ENCODE measurements at regions not wholly inside any gene's neighbourhood (a gene's known extent, or its start where the extent isn't known, plus 50 kb on each side); places are given as distances from the start of the nearest gene placed in this dataset.

DNA sequence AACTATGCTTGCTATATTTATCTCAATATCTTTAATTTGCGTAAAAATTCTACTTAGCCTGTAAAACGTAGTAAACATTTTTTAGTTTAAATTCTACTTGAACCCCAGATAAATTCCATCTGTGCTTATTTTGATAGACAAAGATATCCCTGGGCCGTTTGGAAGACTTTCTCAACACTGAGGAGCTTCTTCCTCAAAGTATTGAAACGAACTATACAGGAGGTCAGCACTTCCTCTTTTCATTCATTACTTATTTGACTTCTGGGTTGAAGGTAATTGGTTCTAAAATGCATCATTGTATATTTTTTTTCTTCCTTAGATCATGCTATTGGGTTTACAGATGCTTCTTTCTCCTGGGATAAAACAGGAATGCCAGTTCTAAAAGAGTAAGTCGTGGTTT lies 74.7 kb downstream of the HSPA13 start:
- H3K36me3 ChIP-seq (ENCODE audit: control insufficient read depth in 2 of 2, extremely low read depth in 1 of 2, insufficient read depth in 2 of 2, low read length in 2 of 2): no peaks in the 10 kb centered on the region
- no TSS peak for BruUV-seq (replicated peaks)
- no peak overlapping the region for H3K27ac ChIP-seq (ENCODE audit: insufficient read depth, low read depth, low read length)
- no peak overlapping the region for H2AFZ ChIP-seq (ENCODE audit: low read depth, low read length)
- POLR2A ChIA-PET: no interaction called here
- no peaks in the 10 kb centered on the region for H4K20me1 ChIP-seq (replicated peaks; ENCODE audit: control insufficient read depth, extremely low read depth, insufficient read depth, low read length)
- no peaks in the 10 kb centered on the region for H3K9me3 ChIP-seq (replicated peaks; ENCODE audit: control insufficient read depth, insufficient read depth, low read length)
- FAIRE-seq: no peak
- H3K9ac ChIP-seq (replicated peaks; ENCODE audit: extremely low read depth, insufficient read depth, low read length): no peak overlapping the region
- H3K4me1 ChIP-seq (ENCODE audit: control insufficient read depth, extremely low read depth, insufficient read depth, low read length): peaks cover 8% of the 10 kb centered on the region
- intact Hi-C loops (cut with micrococcal nuclease): loop anchor here (5.0 to 10.0 kb wide), 2 partner anchors 51 to 237 kb away; partner anchors contain the start of gene SAMSN1
- no peak overlapping the region for H3K4me3 ChIP-seq (replicated peaks in 1 of 3; ENCODE audit: insufficient read depth in 1 of 3, low read depth in 1 of 3, low read length in 3 of 3)
- TF ChIP-seq MYC (IDR thresholded peaks at IDR 0.05; ENCODE audit: low read depth, low read length) (no peak), FOS (IDR thresholded peaks at IDR 0.05; ENCODE audit: borderline replicate concordance, insufficient read depth, low read length) (no peak), GATA2 (IDR thresholded peaks at IDR 0.05; ENCODE audit: insufficient read depth, insufficient read length, low read depth, low read length) (no peak), JUN (IDR thresholded peaks at IDR 0.05; ENCODE audit: borderline replicate concordance, insufficient read depth, insufficient read length, low read depth) (no peak), EZH2 (IDR thresholded peaks at IDR 0.05; ENCODE audit: borderline replicate concordance, low read depth, low read length, severe bottlenecking) (no peak), POLR2AphosphoS5 (IDR thresholded peaks at IDR 0.05; ENCODE audit: insufficient read depth, low read depth, low read length) (no peak), POLR2A (IDR thresholded peaks at IDR 0.05; ENCODE audit: low read depth, low read length) (no peak), MAX (IDR thresholded peaks at IDR 0.05; ENCODE audit: insufficient read depth, insufficient read length) (no peak)
- TF ChIP-seq, protein P1, sequence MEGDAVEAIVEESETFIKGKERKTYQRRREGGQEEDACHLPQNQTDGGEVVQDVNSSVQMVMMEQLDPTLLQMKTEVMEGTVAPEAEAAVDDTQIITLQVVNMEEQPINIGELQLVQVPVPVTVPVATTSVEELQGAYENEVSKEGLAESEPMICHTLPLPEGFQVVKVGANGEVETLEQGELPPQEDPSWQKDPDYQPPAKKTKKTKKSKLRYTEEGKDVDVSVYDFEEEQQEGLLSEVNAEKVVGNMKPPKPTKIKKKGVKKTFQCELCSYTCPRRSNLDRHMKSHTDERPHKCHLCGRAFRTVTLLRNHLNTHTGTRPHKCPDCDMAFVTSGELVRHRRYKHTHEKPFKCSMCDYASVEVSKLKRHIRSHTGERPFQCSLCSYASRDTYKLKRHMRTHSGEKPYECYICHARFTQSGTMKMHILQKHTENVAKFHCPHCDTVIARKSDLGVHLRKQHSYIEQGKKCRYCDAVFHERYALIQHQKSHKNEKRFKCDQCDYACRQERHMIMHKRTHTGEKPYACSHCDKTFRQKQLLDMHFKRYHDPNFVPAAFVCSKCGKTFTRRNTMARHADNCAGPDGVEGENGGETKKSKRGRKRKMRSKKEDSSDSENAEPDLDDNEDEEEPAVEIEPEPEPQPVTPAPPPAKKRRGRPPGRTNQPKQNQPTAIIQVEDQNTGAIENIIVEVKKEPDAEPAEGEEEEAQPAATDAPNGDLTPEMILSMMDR (IDR thresholded peaks at IDR 0.05; ENCODE audit: extremely low read depth in 1 of 2, insufficient read depth in 1 of 2, low read depth in 1 of 2, low read length in 2 of 2): no peak
- CTCF ChIA-PET: interaction anchor here (0.6 kb wide), 1 partner anchor 430 kb away, joined by 3 read pairs; no protein-coding TSS in a partner anchor
- DNase-seq (ENCODE audit: low read depth, low spot score): no peak
- dilution Hi-C loops (cut with MboI; ENCODE audit: extremely low pct_ligation_motif_present, low sequenced_read_pairs): no loop called here
- H3K79me2 ChIP-seq (ENCODE audit: control insufficient read depth, insufficient read depth, low read length): no peaks in the 10 kb centered on the region
- H3K4me2 ChIP-seq (ENCODE audit: insufficient read depth, low read length): no peak overlapping the region
- H3K27me3 ChIP-seq (ENCODE audit: control insufficient read depth in 2 of 2, insufficient read depth in 2 of 2, low read length in 2 of 2): no peaks in the 10 kb centered on the region
- no peaks in the 10 kb centered on the region for H3K9me1 ChIP-seq (replicated peaks; ENCODE audit: control insufficient read depth, extremely low read depth, insufficient read depth, low read length)
